KMS-11 (cell line): ENCODE measurements at regions not wholly inside any gene's neighbourhood (a gene's known extent, or its start where the extent isn't known, plus 50 kb on each side); places are given as distances from the start of the nearest gene placed in this dataset.
"Not testable (repeated sequence)": the region's sequence is repeated elsewhere in the genome, so short reads cannot be mapped to it uniquely, and the experiment has no call there.

Experiments
- H2AFZ ChIP-seq: fragments of 200-600 bp; sonication (generic); 2 replicates; pipeline ENCODE4 v1.6.1; 2016; ENCODE audit warnings: antibody characterized with exemption, mixed run types, low read depth
- H3K27ac ChIP-seq: fragments of 200-600 bp; sonication (generic); 2 replicates; pipeline ENCODE4 v1.6.1; 2016; ENCODE audit warnings: mild to moderate bottlenecking, mixed run types
- H3K27me3 ChIP-seq: fragments of 200-600 bp; sonication (generic); 2 replicates; pipeline ENCODE4 v1.6.1; 2017; ENCODE audit warnings: mild to moderate bottlenecking, low read depth, mixed run types, moderate library complexity; ENCODE audit not compliant: insufficient read depth
- H3K36me3 ChIP-seq: fragments of 200-600 bp; sonication (generic); 2 replicates; pipeline ENCODE4 v1.6.1; 2017; ENCODE audit warnings: mild to moderate bottlenecking, mixed run types; ENCODE audit not compliant: insufficient read depth
- H3K4me1 ChIP-seq: fragments of 200-600 bp; sonication (generic); 2 replicates; pipeline ENCODE4 v1.6.1; 2016; ENCODE audit warnings: mild to moderate bottlenecking, low read depth, mixed run types; ENCODE audit not compliant: poor library complexity, severe bottlenecking
- H3K4me2 ChIP-seq: fragments of 200-600 bp; sonication (generic); 2 replicates; pipeline ENCODE4 v1.7.0; 2016; ENCODE audit warnings: mild to moderate bottlenecking, mixed run types
- H3K4me3 ChIP-seq: fragments of 200-600 bp; sonication (generic); IDR thresholded peaks from 2 replicates; pipeline ENCODE4 v1.6.1; 2017; ENCODE audit warnings: low read depth, low read length, mixed read lengths; ENCODE audit not compliant: insufficient read depth
- H3K79me2 ChIP-seq: fragments of 200-600 bp; sonication (generic); 2 replicates; pipeline ENCODE4 v1.6.1; 2016; ENCODE audit warnings: low read depth, mixed run types; ENCODE audit not compliant: insufficient read depth
- H3K9ac ChIP-seq: fragments of 200-600 bp; sonication (generic); 2 replicates; pipeline ENCODE4 v1.6.1; 2016; ENCODE audit warnings: mild to moderate bottlenecking, mixed run types
- H4K20me1 ChIP-seq: fragments of 200-600 bp; sonication (generic); 2 replicates; pipeline ENCODE4 v1.6.1; 2016; ENCODE audit warnings: mild to moderate bottlenecking, mixed run types; ENCODE audit not compliant: insufficient read depth
- CTCF ChIP-seq: fragments of 200-600 bp; sonication (generic); conservative IDR thresholded peaks from 2 replicates; pipeline ENCODE4 v1.6.1; 2017; ENCODE audit warnings: low read depth, mild to moderate bottlenecking, antibody characterized with exemption, low read length, moderate library complexity, mixed read lengths

- Histone ChIP-seq H3K27ac (no peak overlapping the region), H3K36me3 (no peaks in the 10 kb centered on the region), H3K4me3 (no peak overlapping the region), H3K79me2 (no peaks in the 10 kb centered on the region), H3K27me3 (no peaks in the 10 kb centered on the region), H2AFZ (no peak overlapping the region), H3K4me1 (no peaks in the 10 kb centered on the region), H3K4me2 (no peak overlapping the region), H4K20me1 (no peaks in the 10 kb centered on the region), H3K9ac (no peak overlapping the region)
- no peak for TF ChIP-seq CTCF
These were observed 774.5 kb downstream of the DHX35 start for GRCh38 chr20:39736434-39737327.

GRCh38 chr20:39725513-39725912, 763.4 kb downstream of the DHX35 start:
- not testable (repeated sequence) for H4K20me1 ChIP-seq, H2AFZ ChIP-seq, H3K79me2 ChIP-seq, H3K27me3 ChIP-seq, H3K4me2 ChIP-seq, H3K4me3 ChIP-seq, H3K36me3 ChIP-seq, H3K9ac ChIP-seq, H3K4me1 ChIP-seq, H3K27ac ChIP-seq

- no peaks in the 10 kb centered on the region for H3K27me3 ChIP-seq
- H2AFZ ChIP-seq: no peak overlapping the region
- H3K9ac ChIP-seq: no peak overlapping the region
- no peak overlapping the region for H3K27ac ChIP-seq
- no peaks in the 10 kb centered on the region for H3K4me1 ChIP-seq
- H3K36me3 ChIP-seq: no peaks in the 10 kb centered on the region
- no peak for TF ChIP-seq CTCF
- no peaks in the 10 kb centered on the region for H3K79me2 ChIP-seq
- H3K4me3 ChIP-seq: no peak overlapping the region
- H3K4me2 ChIP-seq: no peak overlapping the region
- H4K20me1 ChIP-seq: no peaks in the 10 kb centered on the region
These were observed 757.1 kb downstream of the DHX35 start for GRCh38 chr20:39719293-39719692.

- Histone ChIP-seq H2AFZ (no peak overlapping the region), H3K79me2 (no peaks in the 10 kb centered on the region), H4K20me1 (no peaks in the 10 kb centered on the region), H3K4me2 (no peak overlapping the region), H3K4me1 (no peaks in the 10 kb centered on the region), H3K27ac (no peak overlapping the region), H3K36me3 (no peaks in the 10 kb centered on the region), H3K4me3 (no peak overlapping the region), H3K9ac (no peak overlapping the region), H3K27me3 (no peaks in the 10 kb centered on the region)
- no peak for TF ChIP-seq CTCF
These were observed 755.8 kb downstream of the DHX35 start for GRCh38 chr20:39717936-39718335.

GRCh38 chr20:39716796-39717341, 754.7 kb downstream of the DHX35 start:
- Histone ChIP-seq H3K36me3 (no peaks in the 10 kb centered on the region), H3K27ac (no peak overlapping the region), H3K4me1 (no peaks in the 10 kb centered on the region), H3K79me2 (no peaks in the 10 kb centered on the region), H2AFZ (no peak overlapping the region), H3K9ac (no peak overlapping the region), H3K4me2 (no peak overlapping the region), H4K20me1 (no peaks in the 10 kb centered on the region), H3K27me3 (no peaks in the 10 kb centered on the region), H3K4me3 (no peak overlapping the region)
- TF ChIP-seq CTCF: no peak
